GM23248 (cell line): ENCODE measurements at regions not wholly inside any gene's neighbourhood (a gene's known extent, or its start where the extent isn't known, plus 50 kb on each side); places are given as distances from the start of the nearest gene placed in this dataset.

ENCODE experiments used
- DNase-seq: peaks from one replicate; pipeline ENCODE4 v3.0.0-alpha.2; 2015
- H2AFZ ChIP-seq: fragments of 200-600 bp; sonication (generic); 2 replicates; pipeline ENCODE4 v1.6.1; 2016; ENCODE audit warnings: antibody characterized with exemption
- H3F3A ChIP-seq: fragments of 200-600 bp; sonication (generic); 2 replicates; pipeline ENCODE4 v1.6.1; 2016; ENCODE audit warnings: mild to moderate bottlenecking, antibody characterized with exemption, mixed run types; ENCODE audit not compliant: insufficient read depth
- H3K27ac ChIP-seq: fragments of 200-600 bp; sonication (generic); 2 replicates; pipeline ENCODE4 v1.5.1; 2016; ENCODE audit warnings: mild to moderate bottlenecking
- H3K27me3 ChIP-seq: fragments of 200-600 bp; sonication (generic); replicated peaks from 2 replicates; pipeline ENCODE4 v1.6.1; 2016; ENCODE audit warnings: mild to moderate bottlenecking; ENCODE audit not compliant: insufficient read depth
- H3K36me3 ChIP-seq: fragments of 200-600 bp; sonication (generic); 2 replicates; pipeline ENCODE4 v1.6.1; 2016; ENCODE audit warnings: low read depth, mild to moderate bottlenecking
- H3K4me1 ChIP-seq: fragments of 200-600 bp; sonication (generic); 2 replicates; pipeline ENCODE4 v1.6.1; 2016; ENCODE audit warnings: mild to moderate bottlenecking; ENCODE audit not compliant: insufficient read depth
- H3K4me2 ChIP-seq: fragments of 200-600 bp; sonication (generic); one replicate; pipeline ENCODE4 v1.6.1; 2016; ENCODE audit warnings: mild to moderate bottlenecking; ENCODE audit not compliant: unreplicated experiment
- H3K4me3 ChIP-seq: fragments of 200-600 bp; sonication (generic); 2 replicates; pipeline ENCODE4 v1.5.1; 2016; ENCODE audit warnings: mild to moderate bottlenecking
- H3K79me2 ChIP-seq: fragments of 200-600 bp; sonication (generic); 2 replicates; pipeline ENCODE4 v1.6.1; 2016; ENCODE audit warnings: mild to moderate bottlenecking; ENCODE audit not compliant: insufficient read depth
- H3K9ac ChIP-seq: fragments of 200-600 bp; sonication (generic); 2 replicates; pipeline ENCODE4 v1.6.1; 2016; ENCODE audit warnings: mild to moderate bottlenecking
- H3K9me2 ChIP-seq: fragments of 200-600 bp; sonication (generic); 2 replicates; pipeline ENCODE4 v1.6.1; 2016; ENCODE audit warnings: mixed run types, mild to moderate bottlenecking, moderate library complexity; ENCODE audit not compliant: insufficient read depth
- H3K9me3 ChIP-seq: fragments of 200-600 bp; sonication (generic); one replicate; pipeline ENCODE4 v1.6.1; 2017; ENCODE audit warnings: low read depth
- H4K20me1 ChIP-seq: fragments of 200-600 bp; sonication (generic); 2 replicates; pipeline ENCODE4 v1.6.0; 2016; ENCODE audit not compliant: insufficient read depth
- EZH2 ChIP-seq: fragments of 200-600 bp; sonication (generic); IDR thresholded peaks from 2 replicates; pipeline ENCODE4 v1.6.1; 2018; ENCODE audit warnings: antibody characterized with exemption, mild to moderate bottlenecking; ENCODE audit not compliant: insufficient read depth, poor library complexity, severe bottlenecking
- EZH2phosphoT487 ChIP-seq: fragments of 200-600 bp; sonication (generic); IDR thresholded peaks from 2 replicates; pipeline ENCODE4 v1.6.1; 2018; ENCODE audit warnings: antibody characterized with exemption, moderate library complexity, mild to moderate bottlenecking, low read depth; ENCODE audit not compliant: insufficient read depth
- WGBS, 2 experiments: methylation state at CpG; one replicate each; pipeline ENCODE4 v1.1.6; 2015 to 2017; ENCODE audit warnings: low lambda C conversion rate in 2 of 2, low coverage in 1 of 2; ENCODE audit errors: missing lambda C conversion rate in 2 of 2; 5-methylcytosine and 5-hydroxymethylcytosine counted together
- in situ Hi-C: fragments of 300-500 bp; cut with MboI; formaldehyde crosslinking; loops from 2 replicates; pipeline ENCODE4 v1.15.0; 2020

DNA sequence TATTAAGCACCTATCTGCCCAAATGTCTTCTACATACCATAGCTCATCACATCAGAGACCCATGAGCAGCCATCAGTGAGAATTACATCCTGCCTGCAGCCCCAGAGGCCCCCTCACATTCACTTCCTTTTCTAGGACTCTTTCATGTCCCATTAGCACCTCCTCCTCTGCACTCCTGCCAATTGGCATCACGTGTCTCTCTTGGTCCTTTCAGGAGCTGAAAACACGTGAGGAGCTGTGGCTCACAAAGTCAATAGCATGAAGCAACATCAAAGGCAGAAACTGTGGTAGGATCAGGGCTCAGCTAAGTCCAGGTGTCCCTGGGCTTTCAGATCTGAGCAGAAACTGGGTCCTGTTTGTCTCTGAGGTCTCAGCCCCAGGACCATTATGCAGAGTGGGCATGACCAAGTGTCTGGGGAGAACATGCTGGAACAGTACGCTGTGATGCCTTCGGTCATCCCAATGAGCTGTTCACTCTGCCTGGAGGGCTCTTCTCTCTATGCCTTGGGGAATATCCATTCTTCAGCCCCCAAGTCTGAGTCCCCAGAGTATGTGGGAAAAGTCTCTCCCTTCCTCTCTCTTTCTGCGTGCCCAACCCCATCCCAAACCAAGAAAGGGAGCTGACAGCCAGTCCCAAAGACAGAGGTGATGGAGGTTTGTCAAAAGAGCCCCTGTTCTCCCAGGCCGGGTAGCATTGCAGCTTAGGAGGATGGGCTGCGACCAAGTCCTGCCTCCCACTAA is 457.0 kb upstream of the CDH5 start:
- H4K20me1 ChIP-seq: no peaks in the 10 kb centered on the region
- WGBS, 2 experiments: 52 to 58% methylated on average over 7 of the region's 7 CpGs

DNA sequence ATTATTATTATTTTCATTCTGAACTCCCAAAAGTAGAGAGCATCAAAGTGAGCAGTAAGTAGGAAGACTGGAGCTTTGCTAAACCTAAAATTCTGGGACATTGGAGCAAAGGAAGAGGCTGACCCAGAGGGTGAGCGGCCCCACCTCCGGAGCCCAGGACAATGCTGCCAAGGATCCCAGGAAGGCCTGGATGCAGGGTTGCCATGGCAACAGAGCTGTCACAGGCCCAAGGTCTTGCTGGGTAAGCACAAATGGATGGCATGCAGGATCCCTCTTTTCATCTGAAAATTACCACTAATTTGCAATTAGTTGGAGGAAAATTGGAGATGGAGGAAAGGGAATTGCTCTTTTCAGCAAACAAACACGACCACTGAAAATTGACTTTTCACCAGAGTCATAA is 457.9 kb upstream of the CDH5 start:
- H3K36me3 ChIP-seq: no peaks in the 10 kb centered on the region
- H3K4me1 ChIP-seq: no peaks in the 10 kb centered on the region
- no peak overlapping the region for H3K27ac ChIP-seq

More for the DNA sequence above, 457.0 kb upstream of the CDH5 start:
- Histone ChIP-seq H3K4me2 (no peak overlapping the region), H3K9me2 (no peaks in the 10 kb centered on the region), H3K9ac (no peak overlapping the region), H3K4me3 (no peak overlapping the region), H3K27me3 (0 out of 2 replicates have a peak, but pooled peaks cover 4% of the 10 kb centered on the region), H3K9me3 (no peaks in the 10 kb centered on the region), H3K36me3 (no peaks in the 10 kb centered on the region), H3K79me2 (no peaks in the 10 kb centered on the region), H3K4me1 (no peaks in the 10 kb centered on the region), H2AFZ (no peak overlapping the region), H3F3A (no peaks in the 10 kb centered on the region), H3K27ac (no peak overlapping the region)
- TF ChIP-seq EZH2phosphoT487 (no peak), EZH2 (no peak)
- DNase-seq: peak; percentile 21
- in situ Hi-C loops: no loop called here

DNA sequence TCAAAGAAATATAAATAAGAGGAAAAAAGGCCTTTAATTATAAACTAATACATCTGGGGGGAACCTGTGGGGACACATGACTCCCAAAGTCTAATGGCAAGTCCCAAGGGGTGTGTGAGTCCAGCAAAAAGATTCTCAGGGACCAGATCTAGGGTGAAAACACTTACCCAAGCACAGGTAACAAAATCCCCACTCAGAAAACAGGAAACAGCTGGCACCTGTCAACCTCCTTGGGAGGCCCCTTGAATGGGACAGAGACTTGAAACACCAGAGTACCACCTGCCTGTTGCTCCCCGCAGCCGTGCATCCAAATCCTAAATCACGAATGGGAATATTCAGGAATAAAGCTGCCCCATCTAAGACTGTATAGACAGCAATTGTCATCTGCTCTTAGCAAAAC is 461.2 kb upstream of the CDH5 start:
- no peaks in the 10 kb centered on the region for H3F3A ChIP-seq
- no peaks in the 10 kb centered on the region for H3K79me2 ChIP-seq
- no peak overlapping the region for H3K4me3 ChIP-seq
- H2AFZ ChIP-seq: no peak overlapping the region
- H3K36me3 ChIP-seq: no peaks in the 10 kb centered on the region
- in situ Hi-C loops: no loop called here
- H3K9me2 ChIP-seq: no peaks in the 10 kb centered on the region
- no peak overlapping the region for H3K9ac ChIP-seq
- no peak for DNase-seq
- H3K27ac ChIP-seq: no peak overlapping the region
- H3K27me3 ChIP-seq: peaks cover 7% of the 10 kb centered on the region; the same call in 1 of the 2 replicates
- H4K20me1 ChIP-seq: no peaks in the 10 kb centered on the region
- 81 to 89% methylated on average over 3 of the region's 3 CpGs for WGBS, 2 experiments
- H3K4me2 ChIP-seq: no peak overlapping the region
- no peak for TF ChIP-seq EZH2phosphoT487
- TF ChIP-seq EZH2: no peak
- no peaks in the 10 kb centered on the region for H3K4me1 ChIP-seq
- H3K9me3 ChIP-seq: no peaks in the 10 kb centered on the region

More for the DNA sequence above, 457.9 kb upstream of the CDH5 start:
- WGBS, 2 experiments: 70 to 76% methylated on average over 3 of the region's 3 CpGs
- Histone ChIP-seq H4K20me1 (no peaks in the 10 kb centered on the region), H2AFZ (no peak overlapping the region), H3K9me3 (no peaks in the 10 kb centered on the region), H3K9ac (no peak overlapping the region), H3K9me2 (no peaks in the 10 kb centered on the region), H3K27me3 (0 out of 2 replicates have a peak, but pooled peaks cover 4% of the 10 kb centered on the region), H3K4me3 (no peak overlapping the region), H3K79me2 (no peaks in the 10 kb centered on the region), H3K4me2 (no peak overlapping the region), H3F3A (no peaks in the 10 kb centered on the region)
- no peak for DNase-seq
- TF ChIP-seq EZH2phosphoT487: no peak
- no peak for TF ChIP-seq EZH2
- in situ Hi-C loops: no loop called here

DNA sequence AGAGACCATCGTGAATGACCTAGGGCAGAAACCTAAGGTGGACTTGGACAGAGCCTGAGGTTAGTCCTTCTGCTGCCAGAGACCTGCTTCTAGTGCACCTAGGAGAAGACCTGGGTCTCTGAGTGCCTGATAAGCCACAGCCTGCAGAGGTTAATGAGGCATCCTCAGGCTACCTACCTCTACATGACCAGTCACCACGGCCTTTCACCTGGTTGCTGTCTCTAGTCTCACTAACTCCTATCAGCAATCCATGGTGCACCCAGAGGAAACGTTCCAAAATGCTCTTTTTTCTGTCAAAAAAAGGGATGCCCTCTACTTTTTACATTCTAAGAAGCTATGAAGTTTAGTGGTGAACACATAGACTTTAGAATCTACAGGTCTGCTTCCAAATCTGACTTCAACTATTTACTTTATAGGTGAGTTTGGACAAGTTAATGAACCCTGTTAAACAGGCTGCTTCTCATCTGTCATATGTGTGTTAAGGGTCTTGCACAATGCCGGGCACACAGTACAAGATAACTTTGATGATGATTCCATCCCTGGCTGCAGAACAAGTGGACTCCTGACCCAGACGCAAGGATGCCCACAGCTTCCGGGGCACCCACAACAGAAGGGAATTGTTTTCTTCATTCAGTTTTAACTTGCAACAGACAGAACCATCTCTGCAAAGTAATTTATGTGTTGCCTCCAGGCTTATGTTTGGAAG is 469.9 kb upstream of the CDH5 start:
- no peaks in the 10 kb centered on the region for H3K9me3 ChIP-seq
- H3K27ac ChIP-seq: no peak overlapping the region
- H3K79me2 ChIP-seq: no peaks in the 10 kb centered on the region
- no peaks in the 10 kb centered on the region for H3F3A ChIP-seq
- no peak for DNase-seq
- H3K36me3 ChIP-seq: no peaks in the 10 kb centered on the region
- 33 to 35% methylated on average over 6 of the region's 6 CpGs for WGBS, 2 experiments
- H3K27me3 ChIP-seq: peaks cover 18% of the 10 kb centered on the region
- no peak overlapping the region for H3K4me2 ChIP-seq
- no peak for TF ChIP-seq EZH2phosphoT487
- TF ChIP-seq EZH2: no peak
- no peaks in the 10 kb centered on the region for H4K20me1 ChIP-seq
- no peak overlapping the region for H3K9ac ChIP-seq
- H3K4me1 ChIP-seq: no peaks in the 10 kb centered on the region
- in situ Hi-C loops: no loop called here
- H2AFZ ChIP-seq: no peak overlapping the region
- H3K4me3 ChIP-seq: no peak overlapping the region
- H3K9me2 ChIP-seq: no peaks in the 10 kb centered on the region
